T-helper 1 cell treated with Interleukin-12 subunit alpha and Interleukin-12 subunit beta and Interleukin-4 antibody, amounts not matched to agents 30 ng/mL and 1 ng/mL, for 36 hours (primary cell): ENCODE measurements at regions not wholly inside any gene's neighbourhood (a gene's known extent, or its start where the extent isn't known, plus 50 kb on each side); places are given as distances from the start of the nearest gene placed in this dataset.

Source experiments
- intact Hi-C: fragments of 100-400 bp; cut with micrococcal nuclease; formaldehyde crosslinking; loops from one replicate; pipeline ENCODE4 v1.15.1; 2024

DNA sequence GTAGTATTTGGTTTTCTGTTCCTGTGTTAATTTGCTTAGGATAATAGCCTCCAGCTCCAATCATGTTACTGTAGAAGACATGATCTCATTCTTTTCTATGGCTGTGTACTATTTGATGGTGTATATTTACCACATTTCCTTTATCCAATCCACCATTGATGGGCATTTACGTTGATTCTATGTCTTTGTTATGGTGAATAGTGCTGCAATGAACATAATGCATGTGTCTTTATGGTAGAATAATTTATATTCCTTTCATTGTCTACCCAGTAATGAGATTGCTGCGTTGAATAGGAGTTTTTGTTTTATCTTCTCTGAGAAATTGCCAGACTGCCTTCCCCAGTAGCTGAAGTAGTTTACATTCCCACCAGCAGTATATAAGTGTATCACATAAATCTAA is 538.8 kb downstream of the LRRIQ3 start:
- intact Hi-C loops = no loop called here

DNA sequence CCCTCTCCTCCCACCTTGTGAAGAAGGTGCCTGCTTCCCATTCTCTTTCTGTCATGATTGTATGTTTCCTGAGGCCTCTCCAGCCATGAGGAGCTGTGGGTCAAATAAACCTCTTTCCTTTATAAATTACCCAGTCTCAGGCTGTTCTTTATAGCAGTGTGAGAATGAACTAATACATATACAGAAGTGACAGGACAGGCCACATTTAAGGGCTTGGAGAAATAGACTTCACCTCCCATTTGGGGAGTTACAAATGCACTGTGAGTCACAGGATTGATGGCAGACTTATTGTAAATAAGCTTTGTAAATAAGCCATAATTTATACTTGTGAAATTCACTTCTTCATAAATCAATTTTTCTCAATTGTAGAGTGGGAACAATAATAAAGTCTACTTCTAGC is 543.3 kb downstream of the LRRIQ3 start:
- intact Hi-C loops = no loop called here

DNA sequence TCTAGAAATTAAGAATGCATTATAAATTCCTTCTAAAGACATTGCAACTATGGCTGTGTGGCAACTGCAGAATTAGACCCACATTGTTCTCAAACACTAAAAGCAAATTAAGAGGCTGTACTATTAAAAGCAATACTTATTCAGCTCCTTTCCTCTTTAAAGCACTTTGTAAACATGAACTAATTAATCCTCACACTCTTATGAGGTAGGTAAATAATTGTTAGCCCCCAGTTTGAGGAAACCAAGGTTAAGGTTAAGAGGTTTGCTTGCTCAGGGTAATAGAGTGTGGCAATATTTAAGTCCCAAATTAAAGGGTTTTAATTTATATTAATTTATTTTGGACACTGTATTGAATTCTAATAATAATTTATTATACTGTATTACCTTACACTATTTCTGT is 553.8 kb downstream of the LRRIQ3 start:
- intact Hi-C loops = no loop called here

DNA sequence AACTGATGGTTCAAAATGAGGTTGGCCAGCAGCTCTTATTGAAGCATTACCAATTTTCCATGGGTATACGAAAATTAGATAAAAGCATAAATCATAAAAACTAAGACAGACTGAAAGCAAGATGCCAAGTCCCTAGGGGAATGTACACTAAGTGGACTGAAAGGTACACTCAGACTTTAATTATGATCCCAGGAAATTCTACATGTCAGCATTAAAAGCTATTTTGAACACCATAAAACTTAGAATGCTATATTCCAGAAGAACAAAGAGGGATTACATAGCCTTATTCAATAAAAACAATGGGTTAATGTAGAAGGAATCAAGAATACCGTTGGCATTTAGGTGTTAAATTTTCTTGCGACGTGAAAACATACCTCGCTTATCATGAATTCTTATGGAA is 558.5 kb downstream of the LRRIQ3 start:
- intact Hi-C loops = no loop called here

DNA sequence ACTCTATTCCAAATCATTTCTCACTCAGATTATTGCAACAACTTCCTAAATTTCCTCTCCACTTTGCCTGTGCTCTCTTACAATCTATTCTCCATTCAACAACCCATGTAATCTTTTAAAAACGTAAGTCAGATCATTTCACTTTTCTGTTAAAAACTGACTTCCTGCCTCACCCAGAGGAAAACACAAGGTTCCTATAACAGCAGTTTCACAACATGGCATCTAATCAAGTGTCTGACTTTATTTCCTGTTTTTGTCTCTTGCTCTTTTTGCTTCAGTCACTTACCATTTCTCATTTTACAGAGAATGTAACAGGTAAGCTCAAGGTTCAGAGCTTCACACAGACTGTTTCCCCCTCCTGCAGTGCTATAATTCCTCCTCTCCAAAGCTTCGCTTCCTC is 560.7 kb downstream of the LRRIQ3 start:
- intact Hi-C loops = no loop called here

DNA sequence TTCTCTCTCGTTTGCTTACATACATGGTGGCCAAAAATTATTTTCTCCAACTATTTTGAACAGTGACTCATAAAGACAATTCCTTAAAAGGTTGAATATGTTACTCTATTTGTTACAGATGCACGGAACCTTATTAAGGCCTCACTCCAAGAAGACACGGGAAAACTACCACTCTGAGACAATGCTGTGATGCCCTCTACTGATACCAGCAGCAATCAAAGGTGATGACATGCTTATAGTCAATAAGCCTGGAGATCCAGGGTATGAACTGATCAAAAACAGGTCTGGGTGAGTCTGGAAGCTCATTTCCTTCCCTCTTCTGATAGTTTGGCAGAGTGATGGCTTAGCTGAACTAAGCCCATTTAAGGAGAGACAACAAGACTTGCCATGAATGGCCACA is 563.0 kb downstream of the LRRIQ3 start:
- intact Hi-C loops = no loop called here

DNA sequence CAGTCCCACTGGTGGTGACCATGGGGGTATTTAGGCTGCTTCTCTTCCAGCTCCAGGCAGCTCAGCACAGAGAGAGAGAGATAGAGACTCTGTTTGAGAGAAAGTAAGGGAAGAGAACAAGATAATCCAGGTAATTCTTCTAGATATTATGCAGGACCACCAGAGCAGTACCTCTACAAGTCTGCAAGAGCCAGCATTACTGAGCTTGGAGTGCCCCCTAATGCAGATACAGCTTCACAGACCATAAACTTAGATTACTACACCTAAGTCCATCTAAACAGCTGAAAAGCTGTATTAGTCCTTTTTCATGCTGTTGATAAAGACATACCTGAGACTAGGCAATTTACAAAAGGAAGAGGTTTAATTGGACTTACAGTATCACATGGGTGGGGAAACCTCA is 570.3 kb downstream of the LRRIQ3 start:
- intact Hi-C loops = no loop called here

DNA sequence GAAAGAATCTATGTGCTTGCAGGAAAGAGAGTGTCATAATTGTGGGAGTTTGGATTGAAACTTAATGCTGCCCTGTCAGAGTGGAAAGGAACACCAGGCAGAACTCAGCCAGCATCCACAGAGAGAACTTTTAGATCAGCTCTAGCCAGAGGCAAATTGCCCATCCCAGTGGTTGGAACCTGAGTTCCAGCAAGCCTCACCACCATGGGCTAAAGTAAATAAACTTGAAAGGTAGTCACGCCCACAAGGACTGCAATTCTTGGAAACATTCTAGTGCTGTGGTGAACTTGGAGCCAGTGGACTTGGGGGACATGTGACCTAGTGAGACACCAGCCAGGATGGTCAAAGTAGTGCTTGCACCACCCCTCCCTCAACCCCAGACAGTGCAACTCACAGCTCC is 571.6 kb downstream of the LRRIQ3 start:
- intact Hi-C loops = no loop called here

DNA sequence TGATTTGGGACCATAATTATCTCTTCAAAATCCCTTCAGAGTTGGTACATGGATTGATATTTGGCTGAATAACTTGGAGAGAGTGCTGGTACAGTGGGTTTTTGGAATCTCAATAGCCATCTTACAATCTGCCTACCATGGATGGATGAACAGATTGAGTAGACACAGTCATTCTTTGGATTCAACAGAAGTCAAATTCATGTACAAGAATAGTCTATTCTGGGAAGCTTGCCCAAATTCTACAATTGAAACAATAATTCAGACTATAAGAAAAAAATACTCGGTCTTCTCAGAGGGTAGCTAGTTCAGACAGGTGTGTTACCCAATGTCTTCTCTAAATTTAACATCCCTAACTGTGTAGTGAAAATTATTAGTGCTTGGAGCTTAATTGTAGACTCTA is 574.0 kb downstream of the LRRIQ3 start:
- intact Hi-C loops = no loop called here

DNA sequence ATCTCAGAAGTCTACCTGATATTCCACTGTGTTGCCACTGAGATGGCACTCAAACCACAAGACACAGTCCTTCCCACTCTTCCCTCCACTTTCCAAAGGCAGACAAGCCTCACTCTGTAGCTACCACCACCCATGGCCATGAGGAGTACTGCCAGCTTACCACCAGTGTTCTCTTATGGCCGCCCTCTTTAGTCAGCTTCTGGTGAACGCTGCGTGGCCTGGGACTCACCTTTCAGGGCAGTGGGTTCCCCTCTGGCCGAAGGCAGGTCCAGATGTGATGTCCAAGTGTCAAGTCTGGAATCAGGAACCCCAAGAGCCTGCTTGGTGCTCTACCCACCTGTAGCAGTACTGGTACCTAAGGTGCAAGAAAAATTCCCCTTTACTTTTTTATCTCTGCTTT is 580.8 kb downstream of the LRRIQ3 start:
- intact Hi-C loops = no loop called here

DNA sequence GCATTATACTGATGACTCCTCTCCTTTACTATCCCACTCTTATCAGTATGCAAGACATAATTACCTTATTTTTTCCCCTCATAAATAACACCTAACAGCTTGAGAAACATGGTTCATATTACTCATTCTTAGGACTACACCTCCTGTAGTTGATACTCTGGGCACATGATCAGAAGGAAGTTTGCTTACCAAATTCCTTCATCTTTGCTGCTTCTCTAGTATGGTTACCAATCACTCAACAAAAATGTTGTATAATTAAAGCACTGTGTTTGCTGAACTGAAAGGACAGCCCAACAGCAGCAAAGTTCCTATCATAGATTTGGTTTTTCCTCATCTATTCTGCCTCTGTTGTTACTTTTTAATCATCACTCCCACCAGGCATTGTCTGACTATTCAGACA is 586.3 kb downstream of the LRRIQ3 start:
- intact Hi-C loops = no loop called here

DNA sequence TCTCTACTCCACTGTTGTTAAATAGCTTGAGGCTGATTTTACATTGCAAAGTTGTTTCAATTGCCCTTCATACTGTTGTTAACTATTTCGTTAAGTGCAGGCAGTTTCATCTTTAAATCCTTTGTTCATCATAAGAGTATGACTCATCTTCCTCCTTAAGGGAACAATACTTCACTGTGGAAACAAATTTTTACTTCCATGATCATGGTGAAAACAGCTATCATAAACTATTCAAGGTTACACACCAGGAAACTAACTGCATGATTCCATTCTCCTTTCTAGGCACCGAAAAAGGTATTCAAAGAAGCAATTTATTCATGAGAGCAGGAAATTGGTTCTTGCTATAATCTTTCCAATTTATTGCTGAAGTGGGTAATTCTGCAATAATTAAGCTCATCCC is 593.2 kb downstream of the LRRIQ3 start:
- intact Hi-C loops = no loop called here

DNA sequence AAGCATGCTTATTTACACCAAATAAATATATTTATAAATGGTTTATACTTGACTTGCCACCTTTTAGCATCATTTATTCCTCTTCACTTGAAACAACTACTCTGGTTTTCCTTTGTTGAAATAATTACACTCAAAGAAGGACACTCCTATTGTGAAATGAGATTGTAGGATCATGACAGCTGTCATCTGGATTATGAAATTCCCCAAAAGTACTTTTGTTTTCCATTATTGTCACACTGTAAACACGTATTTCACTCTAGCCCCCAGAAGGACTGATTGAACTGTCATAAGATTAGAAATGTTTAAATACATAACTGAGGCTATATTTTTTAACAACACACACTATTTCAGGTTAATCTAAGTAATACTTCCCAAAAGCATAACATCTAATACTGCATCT is 593.8 kb downstream of the LRRIQ3 start:
- intact Hi-C loops = no loop called here

DNA sequence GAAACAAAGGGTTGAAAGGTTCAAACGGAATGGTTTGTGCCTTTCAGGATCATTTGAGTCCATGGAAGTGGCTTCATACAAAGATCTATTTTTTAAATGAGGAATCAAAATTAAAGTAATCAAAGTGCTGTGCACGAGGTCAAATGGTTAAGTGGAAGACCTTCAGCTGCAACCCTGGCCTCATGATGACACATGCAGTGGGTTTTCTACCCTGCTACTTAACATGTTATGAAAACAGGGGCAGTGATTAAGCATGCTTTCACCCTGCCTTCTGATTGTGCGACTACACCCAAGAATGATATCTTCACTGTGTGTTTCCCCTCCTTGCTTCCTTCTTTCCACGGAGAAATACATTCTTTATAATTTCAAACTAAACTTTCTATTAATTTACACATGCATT is 604.2 kb downstream of the LRRIQ3 start:
- intact Hi-C loops = no loop called here

DNA sequence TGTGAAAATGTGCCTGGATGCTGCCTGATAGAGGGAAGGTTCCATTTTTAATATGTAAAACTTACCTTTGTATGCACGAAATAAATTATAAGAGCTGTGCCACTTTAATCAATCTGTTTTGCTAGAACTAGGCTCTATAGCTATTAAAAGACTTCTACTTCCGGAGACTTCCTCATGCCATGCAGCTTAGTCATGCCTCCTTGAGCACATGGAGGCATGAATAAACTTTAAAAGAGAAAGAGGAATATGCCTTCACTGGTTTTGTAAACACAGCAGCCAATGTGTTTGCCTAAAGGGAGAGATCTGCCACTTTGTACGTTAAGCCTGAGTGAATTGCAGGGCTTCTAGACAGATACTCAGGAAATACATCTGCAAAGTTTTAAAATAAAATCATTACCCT is 604.6 kb downstream of the LRRIQ3 start:
- intact Hi-C loops = no loop called here

DNA sequence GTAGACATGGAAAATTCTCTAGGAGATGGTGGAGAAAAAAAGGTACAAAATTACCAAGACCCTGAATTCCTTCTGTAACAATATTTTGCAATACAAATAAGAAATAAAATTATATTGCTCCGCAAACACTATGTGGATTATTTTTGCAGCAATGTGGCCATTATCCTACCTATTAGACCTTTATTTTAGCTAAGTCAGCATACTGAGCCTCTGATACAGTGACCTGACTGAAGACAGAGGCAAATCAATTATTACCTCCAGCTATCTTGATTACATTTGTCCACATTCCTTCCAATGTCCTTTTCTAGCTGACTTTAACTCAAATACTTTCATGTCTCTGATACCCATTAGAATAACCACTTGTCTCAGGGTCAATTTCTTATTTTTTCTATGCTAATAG is 610.9 kb downstream of the LRRIQ3 start:
- intact Hi-C loops = no loop called here

DNA sequence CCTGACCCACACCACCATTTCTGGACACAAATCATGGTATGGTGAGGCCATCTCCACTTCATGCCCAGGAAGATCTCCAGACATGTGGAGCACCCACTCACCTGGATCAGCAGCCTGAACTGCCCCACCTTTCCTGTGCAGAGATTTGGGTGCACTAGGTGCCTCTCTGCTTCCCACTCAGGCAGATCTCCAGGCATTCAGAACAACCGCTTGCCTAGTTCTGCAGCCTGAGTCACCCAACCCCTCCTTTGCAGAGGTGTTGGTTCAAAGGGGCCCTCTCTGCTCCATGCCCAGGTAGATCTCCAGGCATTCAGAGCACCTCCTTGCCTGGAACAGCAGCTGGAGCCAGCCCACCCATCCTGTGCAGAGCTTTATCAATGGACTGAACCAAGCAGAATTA is 620.8 kb downstream of the LRRIQ3 start:
- intact Hi-C loops = no loop called here

DNA sequence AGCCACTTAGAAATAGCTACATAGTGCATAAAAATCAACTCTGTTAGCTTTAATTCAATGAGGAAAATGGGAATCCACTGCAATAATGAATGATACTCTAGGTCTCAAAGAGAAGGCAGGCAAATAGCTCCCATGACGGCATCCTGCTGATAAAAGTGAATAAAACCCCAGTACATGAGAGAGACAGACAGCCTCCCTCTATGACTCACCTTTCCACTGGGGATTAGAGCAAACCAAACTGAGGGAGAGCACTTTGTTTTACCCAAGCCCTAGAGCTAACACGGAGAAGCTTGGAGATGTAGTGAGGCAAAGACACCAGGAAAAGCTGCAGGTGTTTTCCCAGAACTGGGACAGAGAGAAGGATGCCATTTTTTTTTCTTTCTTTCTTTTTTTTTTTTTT is 621.9 kb downstream of the LRRIQ3 start:
- intact Hi-C loops = no loop called here

DNA sequence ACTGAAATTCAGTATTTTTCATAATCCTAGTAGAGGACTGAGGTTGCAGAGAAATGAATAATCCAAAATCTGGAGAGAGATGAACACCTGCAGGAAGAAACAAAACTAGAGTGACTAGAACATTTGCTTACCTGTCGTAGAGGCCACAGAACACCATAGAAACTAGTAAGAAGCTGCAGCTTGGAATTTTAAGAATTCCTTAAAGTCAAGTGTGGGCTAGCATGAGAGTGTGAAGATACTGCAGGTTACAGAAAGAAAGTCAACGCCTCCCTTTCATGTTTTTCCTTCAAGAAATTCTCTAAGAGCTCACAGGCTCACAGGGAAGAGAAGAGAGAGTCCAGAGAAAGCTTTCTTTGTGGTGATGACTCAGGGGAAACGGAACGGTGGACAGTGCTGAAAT is 633.7 kb downstream of the LRRIQ3 start:
- intact Hi-C loops = no loop called here

DNA sequence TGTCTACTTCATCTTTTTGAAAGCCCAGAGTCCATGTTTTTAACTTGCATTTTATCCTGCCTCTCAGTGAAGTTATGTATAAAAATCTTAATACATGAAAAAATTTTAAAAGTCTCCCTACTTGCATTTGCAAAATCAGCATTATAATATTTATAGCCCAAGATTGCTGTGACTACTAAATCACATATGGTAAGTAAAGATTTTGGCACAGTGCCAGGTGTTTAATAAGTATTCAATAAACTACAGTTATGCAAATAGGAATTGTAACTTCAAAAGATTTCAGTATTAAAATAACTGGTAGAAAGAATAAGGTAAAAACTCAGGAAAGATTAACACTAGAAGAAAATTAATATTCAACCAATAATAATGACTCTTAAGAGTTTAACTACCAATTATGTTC is 641.7 kb downstream of the LRRIQ3 start:
- intact Hi-C loops = no loop called here

DNA sequence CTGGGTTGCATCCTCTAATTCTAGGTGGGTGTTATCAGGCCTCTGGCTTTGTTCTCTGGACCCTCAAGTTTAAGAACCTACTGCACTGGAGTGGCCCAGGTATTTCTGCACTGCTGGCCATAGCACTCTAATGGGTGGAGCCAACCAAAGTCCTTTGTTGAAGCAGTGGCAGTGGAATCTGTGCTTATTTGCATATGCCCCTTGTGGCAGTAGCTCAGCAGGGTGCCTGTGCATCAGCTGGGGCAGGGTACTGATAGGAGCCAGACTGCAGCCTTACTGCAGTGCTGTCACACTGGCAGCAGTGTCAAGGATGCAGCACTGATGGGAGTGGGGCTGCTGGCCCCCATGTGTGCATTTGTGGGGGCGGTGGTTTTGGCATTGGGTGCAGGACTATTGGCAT is 660.6 kb downstream of the LRRIQ3 start:
- intact Hi-C loops = no loop called here

DNA sequence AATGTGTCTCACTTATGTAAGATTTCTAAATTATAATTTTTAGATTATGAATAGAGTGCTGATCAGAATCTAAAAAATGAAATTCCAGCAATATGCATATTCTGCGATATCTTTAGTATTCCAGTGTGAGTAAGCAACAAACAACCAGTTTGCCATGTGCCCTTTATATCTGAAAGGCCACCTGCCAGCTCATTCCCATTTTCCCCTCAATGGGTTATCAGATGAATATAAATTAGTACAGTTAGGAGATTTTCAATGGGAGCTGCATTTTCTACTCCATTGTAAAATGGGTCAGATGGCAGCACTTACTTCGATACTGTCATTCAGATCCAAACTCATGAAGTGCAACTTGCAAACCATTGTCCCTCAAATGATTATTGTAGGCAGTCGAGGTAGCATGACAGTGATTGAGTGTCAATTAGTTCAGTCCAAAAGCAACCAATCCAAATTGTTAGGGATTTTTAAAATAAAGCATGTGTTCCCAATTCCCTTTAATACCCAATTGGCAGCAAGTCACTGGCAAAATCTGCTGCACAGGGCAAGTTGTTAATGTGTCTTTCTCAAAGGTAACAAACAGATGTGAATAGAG is 680.3 kb downstream of the LRRIQ3 start:
- intact Hi-C loops = no loop called here

DNA sequence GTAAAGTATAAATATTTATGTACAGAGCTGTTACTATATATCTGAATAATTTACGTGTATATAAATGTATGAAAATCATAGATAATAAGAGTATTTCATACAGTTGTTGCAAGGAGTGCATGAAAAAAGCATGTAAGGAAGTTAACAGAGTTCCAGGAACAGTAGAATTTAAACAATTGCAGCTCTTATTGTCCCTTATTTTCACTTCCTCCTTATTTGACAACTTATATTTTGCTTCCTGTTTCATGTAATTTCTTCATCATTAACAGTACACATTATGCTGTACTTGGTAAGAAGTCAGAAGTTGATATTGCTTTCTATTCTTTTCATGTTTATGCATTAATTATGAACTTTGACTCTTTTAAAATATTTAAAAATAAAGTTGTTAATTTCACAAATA is 681.5 kb downstream of the LRRIQ3 start:
- intact Hi-C loops = no loop called here

DNA sequence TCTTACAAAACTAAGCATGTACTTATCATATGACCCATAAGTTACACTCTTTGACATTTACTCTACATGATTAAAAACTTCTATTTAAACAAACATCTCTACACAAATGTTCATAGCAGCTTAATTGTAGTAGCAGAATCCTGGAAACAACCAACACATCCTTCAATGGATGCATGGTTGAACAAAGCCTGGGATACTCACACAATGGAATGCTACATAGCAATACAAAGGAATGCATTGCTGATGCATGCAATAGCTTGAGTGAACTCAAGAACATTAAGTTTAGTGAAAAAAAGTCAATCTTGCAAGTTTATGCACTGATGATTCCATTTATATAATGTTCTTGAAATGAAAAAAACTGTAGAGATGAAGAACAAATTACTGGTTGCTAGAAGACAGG is 686.9 kb downstream of the LRRIQ3 start:
- intact Hi-C loops = no loop called here
